ENCODE measurements at regions not wholly inside any gene's neighbourhood (a gene's known extent, or its start where the extent isn't known, plus 50 kb on each side); places are given as distances from the start of the nearest gene placed in this dataset.

- Histone ChIP-seq H3K36me3 (ENCODE audit: control insufficient read depth in 5 of 5, insufficient read depth in 5 of 5, low read length in 5 of 5) (no peaks in the 10 kb centered on the region), H3K9ac (ENCODE audit: low read length in 5 of 5) (no peak overlapping the region), H3K9me3 (ENCODE audit: control insufficient read depth in 5 of 5, low read length in 5 of 5) (no peaks in the 10 kb centered on the region), H3K4me1 (ENCODE audit: control insufficient read depth in 5 of 5, insufficient read depth in 5 of 5, low read length in 5 of 5) (no peaks in the 10 kb centered on the region), H3K27ac (ENCODE audit: low read depth, low read length) (no peak overlapping the region), H3K27me3 (ENCODE audit: control insufficient read depth in 5 of 5, insufficient read depth in 4 of 5, low read length in 5 of 5) (no peaks in the 10 kb centered on the region), H3K4me3 (ENCODE audit: low read depth in 1 of 5, low read length in 5 of 5) (no peak overlapping the region)
Observed at GRCh38 chr10:20688797-20689544, 208.1 kb downstream of the NEBL start.

GRCh38 chr10:20686015-20686635 is 211.0 kb downstream of the NEBL start:
- H3K27me3 ChIP-seq (ENCODE audit: control insufficient read depth in 5 of 5, insufficient read depth in 4 of 5, low read length in 5 of 5): no peaks in the 10 kb centered on the region
- no peak overlapping the region for H3K27ac ChIP-seq (ENCODE audit: low read depth, low read length)
- H3K9ac ChIP-seq (ENCODE audit: low read length in 5 of 5): no peak overlapping the region
- H3K4me1 ChIP-seq (ENCODE audit: control insufficient read depth in 5 of 5, insufficient read depth in 5 of 5, low read length in 5 of 5): no peaks in the 10 kb centered on the region
- peaks cover 0 to 6% (median 0%) of the 10 kb centered on the region in 5 donors for H3K9me3 ChIP-seq (ENCODE audit: control insufficient read depth in 5 of 5, low read length in 5 of 5)
- no peak overlapping the region for H3K4me3 ChIP-seq (ENCODE audit: low read depth in 1 of 5, low read length in 5 of 5)
- no peaks in the 10 kb centered on the region for H3K36me3 ChIP-seq (ENCODE audit: control insufficient read depth in 5 of 5, insufficient read depth in 5 of 5, low read length in 5 of 5)

GRCh38 chr10:20685462-20685861 is 211.6 kb downstream of the NEBL start:
- Histone ChIP-seq H3K4me3 (ENCODE audit: low read depth in 1 of 5, low read length in 5 of 5) (no peak overlapping the region), H3K27me3 (ENCODE audit: control insufficient read depth in 5 of 5, insufficient read depth in 4 of 5, low read length in 5 of 5) (no peaks in the 10 kb centered on the region), H3K27ac (ENCODE audit: low read depth, low read length) (no peak overlapping the region), H3K4me1 (ENCODE audit: control insufficient read depth in 5 of 5, insufficient read depth in 5 of 5, low read length in 5 of 5) (no peaks in the 10 kb centered on the region), H3K9ac (ENCODE audit: low read length in 5 of 5) (no peak overlapping the region), H3K36me3 (ENCODE audit: control insufficient read depth in 5 of 5, insufficient read depth in 5 of 5, low read length in 5 of 5) (no peaks in the 10 kb centered on the region), H3K9me3 (ENCODE audit: control insufficient read depth in 5 of 5, low read length in 5 of 5) (peaks cover 0 to 6% (median 0%) of the 10 kb centered on the region in 5 donors)

- Histone ChIP-seq H3K36me3 (ENCODE audit: control insufficient read depth in 5 of 5, insufficient read depth in 5 of 5, low read length in 5 of 5) (no peaks in the 10 kb centered on the region), H3K4me3 (ENCODE audit: low read depth in 1 of 5, low read length in 5 of 5) (no peak overlapping the region), H3K9me3 (ENCODE audit: control insufficient read depth in 5 of 5, low read length in 5 of 5) (peaks cover 0 to 6% (median 0%) of the 10 kb centered on the region in 5 donors), H3K27me3 (ENCODE audit: control insufficient read depth in 5 of 5, insufficient read depth in 4 of 5, low read length in 5 of 5) (no peaks in the 10 kb centered on the region), H3K4me1 (ENCODE audit: control insufficient read depth in 5 of 5, insufficient read depth in 5 of 5, low read length in 5 of 5) (no peaks in the 10 kb centered on the region), H3K9ac (ENCODE audit: low read length in 5 of 5) (no peak overlapping the region), H3K27ac (ENCODE audit: low read depth, low read length) (no peak overlapping the region)
Observed at GRCh38 chr10:20683345-20683744, 213.8 kb downstream of the NEBL start.

- no peaks in the 10 kb centered on the region for H3K4me1 ChIP-seq (ENCODE audit: control insufficient read depth in 5 of 5, insufficient read depth in 5 of 5, low read length in 5 of 5)
- no peak overlapping the region for H3K27ac ChIP-seq (ENCODE audit: low read depth, low read length)
- H3K9me3 ChIP-seq (ENCODE audit: control insufficient read depth in 5 of 5, low read length in 5 of 5): peaks cover 0 to 6% (median 0%) of the 10 kb centered on the region in 5 donors
- no peaks in the 10 kb centered on the region for H3K36me3 ChIP-seq (ENCODE audit: control insufficient read depth in 5 of 5, insufficient read depth in 5 of 5, low read length in 5 of 5)
- no peak overlapping the region for H3K4me3 ChIP-seq (ENCODE audit: low read depth in 1 of 5, low read length in 5 of 5)
- no peak overlapping the region for H3K9ac ChIP-seq (ENCODE audit: low read length in 5 of 5)
- no peaks in the 10 kb centered on the region for H3K27me3 ChIP-seq (ENCODE audit: control insufficient read depth in 5 of 5, insufficient read depth in 4 of 5, low read length in 5 of 5)
Observed at GRCh38 chr10:20682782-20683181, 214.3 kb downstream of the NEBL start.

GRCh38 chr10:20677340-20677739 is 219.8 kb downstream of the NEBL start:
- Histone ChIP-seq H3K9me3 (ENCODE audit: control insufficient read depth in 5 of 5, low read length in 5 of 5) (no peaks in the 10 kb centered on the region), H3K27me3 (ENCODE audit: control insufficient read depth in 5 of 5, insufficient read depth in 4 of 5, low read length in 5 of 5) (no peaks in the 10 kb centered on the region), H3K4me3 (ENCODE audit: low read depth in 1 of 5, low read length in 5 of 5) (no peak overlapping the region), H3K36me3 (ENCODE audit: control insufficient read depth in 5 of 5, insufficient read depth in 5 of 5, low read length in 5 of 5) (no peaks in the 10 kb centered on the region), H3K27ac (ENCODE audit: low read depth, low read length) (no peak overlapping the region), H3K4me1 (ENCODE audit: control insufficient read depth in 5 of 5, insufficient read depth in 5 of 5, low read length in 5 of 5) (peaks cover 0 to 6% (median 0%) of the 10 kb centered on the region in 5 donors), H3K9ac (ENCODE audit: low read length in 5 of 5) (no peak overlapping the region)

GRCh38 chr10:20674926-20675325 is 222.2 kb downstream of the NEBL start:
- H3K27ac ChIP-seq (ENCODE audit: low read depth, low read length): no peak overlapping the region
- H3K36me3 ChIP-seq (ENCODE audit: control insufficient read depth in 5 of 5, insufficient read depth in 5 of 5, low read length in 5 of 5): no peaks in the 10 kb centered on the region
- no peaks in the 10 kb centered on the region for H3K9me3 ChIP-seq (ENCODE audit: control insufficient read depth in 5 of 5, low read length in 5 of 5)
- H3K9ac ChIP-seq (ENCODE audit: low read length in 5 of 5): no peak overlapping the region
- no peak overlapping the region for H3K4me3 ChIP-seq (ENCODE audit: low read depth in 1 of 5, low read length in 5 of 5)
- peaks cover 0 to 10% (median 2%) of the 10 kb centered on the region in 5 donors for H3K4me1 ChIP-seq (ENCODE audit: control insufficient read depth in 5 of 5, insufficient read depth in 5 of 5, low read length in 5 of 5)
- H3K27me3 ChIP-seq (ENCODE audit: control insufficient read depth in 5 of 5, insufficient read depth in 4 of 5, low read length in 5 of 5): no peaks in the 10 kb centered on the region

GRCh38 chr10:20673175-20673574 is 223.9 kb downstream of the NEBL start:
- Histone ChIP-seq H3K4me1 (ENCODE audit: control insufficient read depth in 5 of 5, insufficient read depth in 5 of 5, low read length in 5 of 5) (peaks cover 0 to 10% (median 2%) of the 10 kb centered on the region in 5 donors), H3K4me3 (ENCODE audit: low read depth in 1 of 5, low read length in 5 of 5) (no peak overlapping the region), H3K9ac (ENCODE audit: low read length in 5 of 5) (no peak overlapping the region), H3K27me3 (ENCODE audit: control insufficient read depth in 5 of 5, insufficient read depth in 4 of 5, low read length in 5 of 5) (no peaks in the 10 kb centered on the region), H3K36me3 (ENCODE audit: control insufficient read depth in 5 of 5, insufficient read depth in 5 of 5, low read length in 5 of 5) (no peaks in the 10 kb centered on the region), H3K9me3 (ENCODE audit: control insufficient read depth in 5 of 5, low read length in 5 of 5) (no peaks in the 10 kb centered on the region), H3K27ac (ENCODE audit: low read depth, low read length) (no peak overlapping the region)

GRCh38 chr10:20672741-20673140 is 224.4 kb downstream of the NEBL start:
- Histone ChIP-seq H3K4me1 (ENCODE audit: control insufficient read depth in 5 of 5, insufficient read depth in 5 of 5, low read length in 5 of 5) (peaks cover 0 to 10% (median 2%) of the 10 kb centered on the region in 5 donors), H3K9ac (ENCODE audit: low read length in 5 of 5) (no peak overlapping the region), H3K27me3 (ENCODE audit: control insufficient read depth in 5 of 5, insufficient read depth in 4 of 5, low read length in 5 of 5) (no peaks in the 10 kb centered on the region), H3K27ac (ENCODE audit: low read depth, low read length) (no peak overlapping the region), H3K4me3 (ENCODE audit: low read depth in 1 of 5, low read length in 5 of 5) (no peak overlapping the region), H3K9me3 (ENCODE audit: control insufficient read depth in 5 of 5, low read length in 5 of 5) (no peaks in the 10 kb centered on the region), H3K36me3 (ENCODE audit: control insufficient read depth in 5 of 5, insufficient read depth in 5 of 5, low read length in 5 of 5) (no peaks in the 10 kb centered on the region)

GRCh38 chr10:20670579-20670978 is 226.5 kb downstream of the NEBL start:
- Histone ChIP-seq H3K36me3 (ENCODE audit: control insufficient read depth in 5 of 5, insufficient read depth in 5 of 5, low read length in 5 of 5) (no peaks in the 10 kb centered on the region), H3K27ac (ENCODE audit: low read depth, low read length) (no peak overlapping the region), H3K4me1 (ENCODE audit: control insufficient read depth in 5 of 5, insufficient read depth in 5 of 5, low read length in 5 of 5) (peaks cover 0 to 10% (median 2%) of the 10 kb centered on the region in 5 donors), H3K4me3 (ENCODE audit: low read depth in 1 of 5, low read length in 5 of 5) (no peak overlapping the region), H3K9me3 (ENCODE audit: control insufficient read depth in 5 of 5, low read length in 5 of 5) (no peaks in the 10 kb centered on the region), H3K9ac (ENCODE audit: low read length in 5 of 5) (no peak overlapping the region), H3K27me3 (ENCODE audit: control insufficient read depth in 5 of 5, insufficient read depth in 4 of 5, low read length in 5 of 5) (no peaks in the 10 kb centered on the region)
